SK-N-SH treated with all-trans-retinoic acid at 6 μM for 48 hours (cell line): ENCODE measurements at regions not wholly inside any gene's neighbourhood (a gene's known extent, or its start where the extent isn't known, plus 50 kb on each side); places are given as distances from the start of the nearest gene placed in this dataset.

Experiments used
- ARNTL ChIP-seq: fragments of 450-650 bp; formaldehyde crosslinking; IDR thresholded peaks from 2 replicates; pipeline ENCODE4 v1.5.0; 2020; ENCODE audit warnings: low read depth, mild to moderate bottlenecking, moderate library complexity, borderline replicate concordance
- BACH2 ChIP-seq: fragments of 250-450 bp; sonication (Bioruptor Pico); IDR thresholded peaks from 2 replicates; pipeline ENCODE4 v1.9.0; 2021; ENCODE audit warnings: mild to moderate bottlenecking, borderline replicate concordance
- ESRRG ChIP-seq: fragments of 250-450 bp; sonication (Bioruptor Pico); IDR thresholded peaks from 2 replicates; pipeline ENCODE4 v1.6.1; 2021; ENCODE audit warnings: mild to moderate bottlenecking
- OSR1 ChIP-seq: fragments of 250-450 bp; sonication (Bioruptor Pico); IDR thresholded peaks from 2 replicates; pipeline ENCODE4 v1.8.0; 2022; ENCODE audit warnings: moderate library complexity, mild to moderate bottlenecking, inconsistent platforms
- RARB ChIP-seq: fragments of 250-450 bp; sonication (Bioruptor Pico); IDR thresholded peaks from 2 replicates; pipeline ENCODE4 v1.8.0; 2021; ENCODE audit warnings: mild to moderate bottlenecking, moderate library complexity
- SNAI2 ChIP-seq: fragments of 250-450 bp; sonication (Bioruptor Pico); IDR thresholded peaks from 2 replicates; pipeline ENCODE4 v1.5.0; 2020; ENCODE audit warnings: mild to moderate bottlenecking, moderate library complexity
- TCF4 ChIP-seq: fragments of 250-450 bp; sonication (Bioruptor Pico); IDR thresholded peaks from 2 replicates; pipeline ENCODE4 v1.8.0; 2021; ENCODE audit warnings: mild to moderate bottlenecking, moderate library complexity, borderline replicate concordance
- ZFP3 ChIP-seq: fragments of 250-450 bp; sonication (Bioruptor Pico); IDR thresholded peaks from 2 replicates; pipeline ENCODE4 v1.5.0; 2020; ENCODE audit warnings: mild to moderate bottlenecking, moderate library complexity
- TF ChIP-seq, protein P1 (sequence below): fragments of 250-450 bp; sonication (Bioruptor Pico); IDR thresholded peaks from 2 replicates; pipeline ENCODE4 v1.8.0; 2020; ENCODE audit warnings: mild to moderate bottlenecking, moderate library complexity, borderline replicate concordance
- TF ChIP-seq, protein P2 (sequence below): fragments of 250-450 bp; sonication (Bioruptor Pico); IDR thresholded peaks from 2 replicates; pipeline ENCODE4 v1.5.1; 2020; ENCODE audit warnings: low read depth, mild to moderate bottlenecking, moderate library complexity
- TF ChIP-seq, protein P3 (sequence below): fragments of 250-450 bp; sonication (Bioruptor Pico); IDR thresholded peaks from 2 replicates; pipeline ENCODE4 v1.5.0; 2020; ENCODE audit warnings: mild to moderate bottlenecking, moderate library complexity
- TF ChIP-seq, protein P4 (sequence below): fragments of 250-450 bp; sonication (Bioruptor Pico); IDR thresholded peaks from 2 replicates; pipeline ENCODE4 v1.5.1; 2021; ENCODE audit warnings: mild to moderate bottlenecking, moderate library complexity

DNA sequence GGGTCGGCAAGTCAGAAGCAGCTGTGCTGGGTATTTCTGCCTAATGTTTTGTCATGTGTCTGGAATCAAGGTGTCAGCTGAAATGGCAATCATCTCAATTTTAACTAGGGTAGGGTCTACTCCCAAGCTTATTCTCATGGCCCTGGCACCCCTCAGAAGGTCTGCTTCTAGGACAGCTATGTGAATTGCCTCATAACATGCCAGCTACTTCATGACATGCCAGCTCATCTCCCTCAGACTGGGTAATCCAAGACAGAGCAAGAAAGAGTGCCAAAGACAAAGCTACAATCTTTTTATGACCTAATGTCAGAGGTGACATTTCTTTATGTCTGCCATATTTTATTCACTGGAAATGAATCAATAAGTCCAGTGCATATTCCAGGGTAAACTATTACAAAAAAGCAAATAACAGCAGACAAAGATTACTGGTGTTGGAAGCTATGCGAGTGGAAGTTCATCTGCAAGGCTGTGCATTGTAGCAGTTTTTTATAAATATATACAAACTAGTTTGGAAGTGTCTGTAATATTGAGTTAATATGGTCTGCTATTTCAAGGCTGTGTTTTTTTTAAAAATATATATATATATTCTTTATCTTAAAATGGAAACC, 153.3 kb downstream of the FSIP2 start:
- TF ChIP-seq ESRRG (CRISPR knock-in tag) (no peak), OSR1 (CRISPR knock-in tag) (no peak), ZFP3 (CRISPR knock-in tag) (no peak), TCF4 (CRISPR knock-in tag) (no peak), SNAI2 (no peak), RARB (CRISPR knock-in tag) (no peak), ARNTL (CRISPR knock-in tag) (no peak), BACH2 (no peak)
- TF ChIP-seq, protein P1, sequence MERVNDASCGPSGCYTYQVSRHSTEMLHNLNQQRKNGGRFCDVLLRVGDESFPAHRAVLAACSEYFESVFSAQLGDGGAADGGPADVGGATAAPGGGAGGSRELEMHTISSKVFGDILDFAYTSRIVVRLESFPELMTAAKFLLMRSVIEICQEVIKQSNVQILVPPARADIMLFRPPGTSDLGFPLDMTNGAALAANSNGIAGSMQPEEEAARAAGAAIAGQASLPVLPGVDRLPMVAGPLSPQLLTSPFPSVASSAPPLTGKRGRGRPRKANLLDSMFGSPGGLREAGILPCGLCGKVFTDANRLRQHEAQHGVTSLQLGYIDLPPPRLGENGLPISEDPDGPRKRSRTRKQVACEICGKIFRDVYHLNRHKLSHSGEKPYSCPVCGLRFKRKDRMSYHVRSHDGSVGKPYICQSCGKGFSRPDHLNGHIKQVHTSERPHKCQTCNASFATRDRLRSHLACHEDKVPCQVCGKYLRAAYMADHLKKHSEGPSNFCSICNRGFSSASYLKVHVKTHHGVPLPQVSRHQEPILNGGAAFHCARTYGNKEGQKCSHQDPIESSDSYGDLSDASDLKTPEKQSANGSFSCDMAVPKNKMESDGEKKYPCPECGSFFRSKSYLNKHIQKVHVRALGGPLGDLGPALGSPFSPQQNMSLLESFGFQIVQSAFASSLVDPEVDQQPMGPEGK (CRISPR knock-in tag), result no peak
- TF ChIP-seq, protein P2, sequence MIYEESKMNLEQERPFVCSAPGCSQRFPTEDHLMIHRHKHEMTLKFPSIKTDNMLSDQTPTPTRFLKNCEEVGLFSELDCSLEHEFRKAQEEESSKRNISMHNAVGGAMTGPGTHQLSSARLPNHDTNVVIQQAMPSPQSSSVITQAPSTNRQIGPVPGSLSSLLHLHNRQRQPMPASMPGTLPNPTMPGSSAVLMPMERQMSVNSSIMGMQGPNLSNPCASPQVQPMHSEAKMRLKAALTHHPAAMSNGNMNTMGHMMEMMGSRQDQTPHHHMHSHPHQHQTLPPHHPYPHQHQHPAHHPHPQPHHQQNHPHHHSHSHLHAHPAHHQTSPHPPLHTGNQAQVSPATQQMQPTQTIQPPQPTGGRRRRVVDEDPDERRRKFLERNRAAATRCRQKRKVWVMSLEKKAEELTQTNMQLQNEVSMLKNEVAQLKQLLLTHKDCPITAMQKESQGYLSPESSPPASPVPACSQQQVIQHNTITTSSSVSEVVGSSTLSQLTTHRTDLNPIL (CRISPR knock-in tag), result no peak
- TF ChIP-seq, protein P3, sequence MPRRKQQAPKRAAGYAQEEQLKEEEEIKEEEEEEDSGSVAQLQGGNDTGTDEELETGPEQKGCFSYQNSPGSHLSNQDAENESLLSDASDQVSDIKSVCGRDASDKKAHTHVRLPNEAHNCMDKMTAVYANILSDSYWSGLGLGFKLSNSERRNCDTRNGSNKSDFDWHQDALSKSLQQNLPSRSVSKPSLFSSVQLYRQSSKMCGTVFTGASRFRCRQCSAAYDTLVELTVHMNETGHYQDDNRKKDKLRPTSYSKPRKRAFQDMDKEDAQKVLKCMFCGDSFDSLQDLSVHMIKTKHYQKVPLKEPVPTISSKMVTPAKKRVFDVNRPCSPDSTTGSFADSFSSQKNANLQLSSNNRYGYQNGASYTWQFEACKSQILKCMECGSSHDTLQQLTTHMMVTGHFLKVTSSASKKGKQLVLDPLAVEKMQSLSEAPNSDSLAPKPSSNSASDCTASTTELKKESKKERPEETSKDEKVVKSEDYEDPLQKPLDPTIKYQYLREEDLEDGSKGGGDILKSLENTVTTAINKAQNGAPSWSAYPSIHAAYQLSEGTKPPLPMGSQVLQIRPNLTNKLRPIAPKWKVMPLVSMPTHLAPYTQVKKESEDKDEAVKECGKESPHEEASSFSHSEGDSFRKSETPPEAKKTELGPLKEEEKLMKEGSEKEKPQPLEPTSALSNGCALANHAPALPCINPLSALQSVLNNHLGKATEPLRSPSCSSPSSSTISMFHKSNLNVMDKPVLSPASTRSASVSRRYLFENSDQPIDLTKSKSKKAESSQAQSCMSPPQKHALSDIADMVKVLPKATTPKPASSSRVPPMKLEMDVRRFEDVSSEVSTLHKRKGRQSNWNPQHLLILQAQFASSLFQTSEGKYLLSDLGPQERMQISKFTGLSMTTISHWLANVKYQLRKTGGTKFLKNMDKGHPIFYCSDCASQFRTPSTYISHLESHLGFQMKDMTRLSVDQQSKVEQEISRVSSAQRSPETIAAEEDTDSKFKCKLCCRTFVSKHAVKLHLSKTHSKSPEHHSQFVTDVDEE (CRISPR knock-in tag), result no peak
- TF ChIP-seq, protein P4, sequence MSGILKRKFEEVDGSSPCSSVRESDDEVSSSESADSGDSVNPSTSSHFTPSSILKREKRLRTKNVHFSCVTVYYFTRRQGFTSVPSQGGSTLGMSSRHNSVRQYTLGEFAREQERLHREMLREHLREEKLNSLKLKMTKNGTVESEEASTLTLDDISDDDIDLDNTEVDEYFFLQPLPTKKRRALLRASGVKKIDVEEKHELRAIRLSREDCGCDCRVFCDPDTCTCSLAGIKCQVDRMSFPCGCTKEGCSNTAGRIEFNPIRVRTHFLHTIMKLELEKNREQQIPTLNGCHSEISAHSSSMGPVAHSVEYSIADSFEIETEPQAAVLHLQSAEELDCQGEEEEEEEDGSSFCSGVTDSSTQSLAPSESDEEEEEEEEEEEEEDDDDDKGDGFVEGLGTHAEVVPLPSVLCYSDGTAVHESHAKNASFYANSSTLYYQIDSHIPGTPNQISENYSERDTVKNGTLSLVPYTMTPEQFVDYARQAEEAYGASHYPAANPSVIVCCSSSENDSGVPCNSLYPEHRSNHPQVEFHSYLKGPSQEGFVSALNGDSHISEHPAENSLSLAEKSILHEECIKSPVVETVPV (CRISPR knock-in tag), result no peak
